Activated naive CD8-positive, alpha-beta T cell treated with anti-CD3 and anti-CD28 coated beads, Interleukin-2, amount 50 U/mL, for 24 hours (primary cell): ENCODE measurements at regions not wholly inside any gene's neighbourhood (a gene's known extent, or its start where the extent isn't known, plus 50 kb on each side); places are given as distances from the start of the nearest gene placed in this dataset.
"Not testable (repeated sequence)": the region's sequence is repeated elsewhere in the genome, so short reads cannot be mapped to it uniquely, and the experiment has no call there.

ENCODE experiments used
- ATAC-seq: fragments of 150-1000 bp; cut with Tn5 transposase; one replicate; pipeline ENCODE4 v1.10.0; 2021
- DNase-seq: peaks from one replicate; pipeline ENCODE4 v3.0.0; 2021
- H3K27ac Mint-ChIP-seq: one replicate; pipeline ENCODE4 v1.8.0; 2021; ENCODE audit warnings: mild to moderate bottlenecking, mixed read lengths
- H3K27me3 Mint-ChIP-seq: one replicate; pipeline ENCODE4 v1.8.0; 2021; ENCODE audit warnings: mixed read lengths
- H3K36me3 Mint-ChIP-seq: one replicate; pipeline ENCODE4 v1.8.0; 2021; ENCODE audit warnings: low read depth, mixed read lengths
- H3K4me1 Mint-ChIP-seq: one replicate; pipeline ENCODE4 v1.8.0; 2021; ENCODE audit warnings: mixed read lengths
- H3K4me3 Mint-ChIP-seq: one replicate; pipeline ENCODE4 v1.8.0; 2021; ENCODE audit warnings: mild to moderate bottlenecking, moderate library complexity, mixed read lengths
- H3K9me3 Mint-ChIP-seq: one replicate; pipeline ENCODE4 v1.8.0; 2021; ENCODE audit warnings: mixed read lengths

GRCh38 chr21:32968103-32968502 is 57.6 kb upstream of the OLIG2 start:
- not testable (repeated sequence) for H3K9me3 Mint-ChIP-seq, H3K27me3 Mint-ChIP-seq, H3K4me3 Mint-ChIP-seq, ATAC-seq, H3K27ac Mint-ChIP-seq, DNase-seq, H3K4me1 Mint-ChIP-seq, H3K36me3 Mint-ChIP-seq

DNA sequence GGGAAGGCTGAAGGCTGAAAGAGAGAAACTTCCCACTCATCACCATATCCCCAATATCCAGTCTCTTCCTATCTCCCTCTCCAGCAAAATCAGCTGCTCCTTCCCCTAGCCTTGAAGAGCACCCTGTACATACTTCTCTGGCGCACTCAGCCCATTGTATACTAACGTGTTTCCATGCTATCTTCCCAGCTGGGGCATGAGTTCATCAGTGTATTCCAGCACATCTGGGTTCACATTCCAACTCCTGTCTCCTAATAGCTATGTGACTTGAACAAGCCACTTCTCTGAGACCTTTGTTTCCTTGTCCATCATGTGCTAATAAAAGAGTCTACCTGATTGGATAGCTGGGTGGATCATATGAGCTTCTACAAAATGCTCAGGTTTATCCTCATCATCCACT is 51.1 kb upstream of the OLIG2 start:
- Mint-ChIP-seq H3K27me3 (peaks cover 6% of the 10 kb centered on the region), H3K4me1 (no peaks in the 10 kb centered on the region), H3K36me3 (no peaks in the 10 kb centered on the region), H3K9me3 (no peaks in the 10 kb centered on the region), H3K4me3 (no peak overlapping the region), H3K27ac (no peak overlapping the region)
- ATAC-seq (no peak), DNase-seq (no peak)

DNA sequence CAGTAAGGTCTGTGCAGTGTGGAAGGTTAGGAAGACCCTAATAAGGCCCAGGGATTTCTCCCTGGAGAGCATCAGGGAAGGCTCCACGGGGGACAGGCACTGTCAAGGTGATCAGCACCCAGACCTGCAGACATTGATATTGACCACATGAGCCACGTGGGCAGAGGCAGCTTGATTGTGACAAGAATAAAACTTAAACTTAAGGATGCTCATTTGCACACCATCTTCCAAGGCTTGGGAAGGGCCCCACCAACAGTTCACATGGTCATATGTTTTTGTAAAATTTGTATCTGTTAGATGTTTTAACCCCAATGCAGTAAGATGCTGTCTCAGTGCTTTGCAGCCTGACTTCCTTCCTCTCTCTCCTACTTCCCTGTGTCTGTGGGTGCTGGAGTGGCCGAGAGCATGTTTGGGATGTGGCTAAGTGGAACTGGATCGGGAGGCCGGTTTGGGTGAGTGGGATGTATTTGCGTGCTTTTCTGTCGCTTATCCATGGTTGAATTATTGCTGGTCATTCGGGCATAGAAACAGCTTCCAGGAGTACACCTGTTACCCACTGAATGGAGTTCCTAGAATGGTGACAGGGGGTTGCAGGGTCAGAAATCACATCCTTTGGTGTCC is 49.8 kb upstream of the OLIG2 start:
- ATAC-seq = no peak
- peaks cover 7% of the 10 kb centered on the region for H3K27me3 Mint-ChIP-seq
- H3K4me1 Mint-ChIP-seq = no peaks in the 10 kb centered on the region
- DNase-seq = no peak
- H3K4me3 Mint-ChIP-seq = no peak overlapping the region
- H3K9me3 Mint-ChIP-seq = no peaks in the 10 kb centered on the region
- no peak overlapping the region for H3K27ac Mint-ChIP-seq
- H3K36me3 Mint-ChIP-seq = no peaks in the 10 kb centered on the region
